Activated CD4-positive, alpha-beta T cell treated with anti-CD3 and anti-CD28 coated beads, Interleukin-2, amount 50 U/mL, for 48 hours (primary cell): ENCODE measurements at regions not wholly inside any gene's neighbourhood (a gene's known extent, or its start where the extent isn't known, plus 50 kb on each side); places are given as distances from the start of the nearest gene placed in this dataset.
A peak's percentile ranks its signal among the peaks of the same experiment; 100 is the strongest.
"Not testable (repeated sequence)": the region's sequence is repeated elsewhere in the genome, so short reads cannot be mapped to it uniquely, and the experiment has no call there.

Experiments
- DNase-seq, 2 experiments: peaks; one replicate each; pipeline ENCODE4 v3.0.0-alpha.2; 2020

GRCh38 chr21:14825514-14825974 is 239.3 kb downstream of the NRIP1 start:
- no peak for DNase-seq

GRCh38 chr21:14824126-14824525 is 240.7 kb downstream of the NRIP1 start:
- no peak for DNase-seq

DNA sequence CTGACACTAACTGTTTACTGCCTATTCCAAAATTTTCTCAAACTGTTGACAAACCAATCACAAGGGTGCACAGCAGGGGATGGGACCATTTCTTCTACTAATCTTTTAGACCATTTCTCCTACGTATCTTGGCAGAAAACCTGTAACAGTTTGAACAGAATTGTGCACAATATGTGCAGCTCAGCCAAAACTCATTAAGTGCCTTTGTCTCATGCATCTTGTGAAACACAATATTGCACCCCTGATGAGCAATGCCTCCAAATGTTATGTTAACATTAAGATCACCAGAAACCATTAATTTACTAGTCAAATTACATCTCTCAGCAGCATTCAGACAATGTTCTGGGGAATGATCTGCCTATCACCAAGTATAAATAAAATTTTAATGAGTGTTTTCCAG is 247.5 kb downstream of the NRIP1 start:
- no peak for DNase-seq

- DNase-seq: no peak
These were observed 249.8 kb downstream of the NRIP1 start for GRCh38 chr21:14814991-14815390.

- no peak for DNase-seq
These were observed 250.5 kb downstream of the NRIP1 start for GRCh38 chr21:14814282-14814681.

GRCh38 chr21:14804170-14804569 is 258.1 kb upstream of the SAMSN1 start:
- not testable (repeated sequence) for DNase-seq

DNA sequence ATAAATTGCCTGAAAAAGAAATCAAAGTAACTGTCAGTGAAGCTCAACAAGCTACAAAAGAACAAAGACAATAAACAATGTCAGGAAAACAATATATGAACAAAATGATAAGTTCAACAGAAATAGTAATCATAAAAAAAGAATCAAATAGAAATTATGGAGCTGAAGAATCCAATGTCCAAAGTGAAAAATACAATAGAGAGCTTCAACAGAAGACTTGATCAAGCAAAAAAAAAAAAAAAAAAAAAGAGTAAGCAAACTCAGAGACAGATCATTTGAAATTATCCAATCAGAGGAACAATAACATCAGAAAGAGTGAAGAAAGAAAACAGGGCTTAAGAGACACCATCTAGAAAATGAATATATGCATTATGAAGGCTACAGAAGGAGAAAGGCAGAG is 251.4 kb upstream of the SAMSN1 start:
- no peak for DNase-seq

DNA sequence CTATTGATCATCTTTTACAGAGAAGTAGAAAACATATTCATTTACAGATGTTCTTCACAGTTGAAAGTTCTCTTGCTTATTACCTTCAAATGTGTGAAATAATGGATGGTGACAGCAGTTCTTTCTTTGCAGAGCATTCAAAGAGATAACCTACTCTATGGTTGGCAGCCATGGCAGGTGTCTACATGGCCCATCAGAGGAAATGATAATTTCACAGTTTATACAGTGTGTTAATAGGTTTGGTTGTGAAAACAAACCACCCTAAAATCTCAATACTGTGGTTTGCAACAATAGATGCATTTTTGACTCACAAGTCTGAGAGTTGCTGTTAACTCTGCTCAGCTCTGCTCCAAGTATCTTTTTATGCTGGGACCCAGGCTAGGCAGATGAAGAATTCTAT is 241.2 kb upstream of the SAMSN1 start:
- DNase-seq: no peak

- no peak for DNase-seq
These were observed 239.6 kb upstream of the SAMSN1 start for GRCh38 chr21:14785679-14786078.

DNA sequence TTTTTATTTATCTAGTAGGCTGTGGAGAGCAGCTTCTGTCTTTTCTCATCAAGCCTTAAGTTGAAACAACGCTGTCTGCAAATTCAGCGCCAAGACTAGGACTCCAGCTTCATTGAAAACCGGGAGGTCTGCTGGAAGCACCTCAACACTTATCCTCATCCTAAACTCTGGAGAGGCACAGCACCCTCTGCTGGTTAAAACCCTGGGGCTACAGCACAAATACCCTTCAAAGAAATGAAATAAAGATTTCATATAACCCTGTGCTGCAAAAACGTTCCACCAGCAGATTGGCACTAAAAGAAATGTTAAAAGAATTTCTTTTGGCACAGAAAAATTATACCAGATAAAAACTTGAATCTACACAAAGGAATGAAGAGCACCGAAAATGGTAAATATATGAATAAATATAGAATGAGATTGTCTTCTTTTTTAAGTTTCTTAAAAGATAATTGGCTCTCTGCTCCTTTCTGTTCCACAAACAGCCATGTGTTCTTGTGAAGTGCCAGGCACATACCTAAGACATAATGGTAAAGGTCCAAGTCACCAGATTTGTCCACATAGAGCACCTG is 227.7 kb upstream of the SAMSN1 start:
- peak; percentile 67 to 75 for DNase-seq

DNA sequence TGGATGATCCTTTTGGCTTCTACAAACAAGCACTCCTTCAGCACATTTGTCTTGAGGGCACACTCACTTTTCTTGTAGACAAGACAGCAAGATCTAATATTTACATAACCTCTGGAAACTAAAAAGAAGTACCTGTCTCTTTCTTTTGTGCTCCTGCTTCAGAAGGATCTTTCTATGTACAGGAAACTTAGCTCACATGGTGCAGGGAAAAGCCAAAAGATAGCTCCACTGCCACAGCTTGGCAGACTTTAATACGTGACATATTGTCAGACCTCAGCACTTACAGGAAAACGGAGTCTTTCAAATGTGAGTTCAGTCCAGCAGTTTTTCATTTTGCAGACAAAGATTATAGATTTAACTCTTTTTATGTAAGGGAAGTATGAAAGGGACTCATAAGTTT is 225.5 kb upstream of the SAMSN1 start:
- DNase-seq: no peak

DNA sequence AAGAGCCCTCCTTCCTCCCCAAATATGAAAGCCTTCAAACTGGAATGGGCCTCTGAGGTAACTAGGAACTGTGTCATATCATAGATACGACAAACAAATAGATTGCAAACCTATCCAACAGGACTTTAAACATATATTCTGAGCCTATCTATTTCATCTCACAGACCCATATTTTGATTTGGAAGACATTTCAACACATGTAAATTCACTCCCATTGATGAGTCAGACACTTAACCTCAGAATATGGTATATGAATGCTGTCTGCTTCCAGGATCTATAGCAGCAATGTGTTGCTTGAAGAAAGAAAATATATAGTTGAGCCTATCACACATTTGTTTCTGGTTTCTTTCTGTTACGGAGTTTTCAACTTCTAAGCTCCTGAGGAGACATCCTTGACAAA is 221.9 kb upstream of the SAMSN1 start:
- DNase-seq: no peak

- DNase-seq: no peak
These were observed 221.2 kb upstream of the SAMSN1 start for GRCh38 chr21:14767192-14767852.

- DNase-seq: no peak
These were observed 220.1 kb upstream of the SAMSN1 start for GRCh38 chr21:14766241-14766640.

DNA sequence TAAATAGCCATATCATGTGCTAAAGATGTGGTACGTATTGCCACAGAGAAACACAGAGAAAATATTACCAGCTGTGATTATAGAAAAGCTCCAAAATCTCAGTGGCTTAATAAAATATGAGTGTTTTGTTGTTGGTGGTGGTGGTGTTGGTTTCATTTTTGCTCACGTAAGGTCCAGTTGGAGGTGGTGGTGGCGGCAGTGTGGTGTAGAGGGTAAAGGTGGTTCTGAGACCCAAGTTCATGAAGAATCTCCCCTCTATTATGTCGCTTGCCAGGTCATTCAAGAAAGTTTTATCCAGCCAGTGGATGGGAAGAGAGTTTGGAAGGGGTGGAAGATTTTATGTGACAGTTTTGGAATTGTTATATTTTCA is 217.6 kb upstream of the SAMSN1 start:
- no peak for DNase-seq

- no peak for DNase-seq
These were observed 216.9 kb upstream of the SAMSN1 start for GRCh38 chr21:14762734-14763694.

- DNase-seq: no peak
These were observed 216.2 kb upstream of the SAMSN1 start for GRCh38 chr21:14762327-14762726.

DNA sequence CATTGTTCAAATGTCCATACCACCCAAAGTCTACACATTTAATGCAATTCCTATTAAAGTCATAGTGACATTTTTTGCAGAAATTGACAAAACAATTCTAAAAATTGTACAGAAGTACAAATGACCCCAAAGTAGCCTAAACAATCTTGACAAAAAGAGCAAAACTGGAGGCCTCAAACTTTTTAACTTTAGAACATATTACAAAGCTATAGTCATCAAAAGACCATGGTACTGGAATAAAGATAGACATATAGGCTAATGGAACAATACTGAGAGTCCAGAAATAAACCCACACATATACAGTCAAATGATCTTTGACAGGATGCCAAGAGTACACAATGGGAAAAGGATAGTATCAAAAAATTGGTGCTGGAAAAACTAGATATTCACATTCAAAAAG is 213.2 kb upstream of the SAMSN1 start:
- DNase-seq: no peak

GRCh38 chr21:14758849-14759248 is 212.7 kb upstream of the SAMSN1 start:
- DNase-seq: no peak

DNA sequence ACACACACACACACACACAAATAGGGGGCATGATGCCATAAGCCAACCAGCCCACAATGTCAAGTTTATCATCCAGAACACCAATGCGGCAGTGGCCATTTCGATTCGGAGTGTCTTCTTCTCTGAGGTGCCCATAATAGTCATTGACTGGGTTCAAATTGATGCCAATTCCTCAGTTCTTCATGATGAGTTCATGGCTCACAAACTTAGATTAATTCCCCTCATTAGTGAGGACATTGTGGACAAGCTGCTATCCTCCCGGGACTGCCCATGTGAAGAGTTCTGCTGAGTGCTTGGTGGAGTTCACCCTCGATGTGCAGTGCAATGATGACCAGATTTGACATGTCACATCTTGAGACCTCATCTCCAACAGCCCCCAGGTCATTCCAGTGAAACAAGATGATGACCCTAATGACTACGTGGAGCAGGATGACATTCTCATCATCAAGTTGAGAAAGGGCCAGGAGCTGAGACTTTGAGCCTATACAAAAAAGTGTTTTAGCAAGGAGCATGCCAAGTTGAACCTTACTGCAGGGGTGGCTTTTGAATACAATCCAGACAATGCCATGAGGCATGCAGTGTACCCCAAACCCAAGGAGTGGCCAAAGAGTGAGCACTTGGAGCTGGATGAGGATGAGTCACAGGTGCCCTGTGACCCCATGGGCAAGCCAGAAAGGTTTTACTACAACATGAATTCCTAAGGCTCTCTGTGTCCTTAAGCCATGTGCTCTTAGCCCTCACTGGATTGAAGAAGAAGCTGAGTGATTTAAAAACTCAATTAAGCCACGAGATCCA is 211.6 kb upstream of the SAMSN1 start:
- DNase-seq: no peak

DNA sequence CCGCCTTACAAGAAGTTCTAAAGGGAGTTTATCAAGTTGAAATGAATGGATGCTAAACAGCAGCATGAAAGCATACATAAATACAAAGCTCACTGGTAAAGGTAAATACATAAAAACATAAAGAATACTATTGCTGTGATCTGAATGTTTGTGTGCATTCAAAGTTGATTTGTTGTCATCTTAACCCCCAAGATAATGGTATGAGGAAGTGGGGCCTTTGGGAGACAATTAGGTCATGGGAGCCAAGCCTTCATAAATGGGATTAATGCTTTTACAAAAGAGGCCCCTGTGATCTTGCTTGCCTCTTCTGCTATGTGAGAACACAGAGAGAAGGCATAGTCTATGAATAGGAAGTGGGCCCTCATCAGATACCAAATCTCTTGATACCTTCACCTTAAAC is 209.0 kb upstream of the SAMSN1 start:
- no peak for DNase-seq

DNA sequence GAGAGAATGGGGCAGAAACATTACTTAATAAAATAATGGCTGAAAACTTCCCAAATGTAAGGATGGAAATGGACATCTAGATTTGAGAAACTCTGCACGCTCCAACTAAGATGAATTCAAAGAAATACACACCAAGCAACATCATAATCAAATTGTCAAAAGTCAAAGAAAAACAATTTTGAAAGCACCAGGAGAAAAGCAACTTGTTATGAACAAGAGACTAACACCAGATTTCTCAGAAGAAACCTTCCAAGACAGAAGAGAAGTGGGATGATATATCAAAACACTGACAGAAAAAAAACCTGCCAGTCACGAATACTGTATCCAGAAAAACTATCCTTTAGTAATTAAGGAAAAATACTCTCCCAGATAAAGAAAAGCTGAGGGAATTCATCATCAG is 208.6 kb upstream of the SAMSN1 start:
- no peak for DNase-seq

DNA sequence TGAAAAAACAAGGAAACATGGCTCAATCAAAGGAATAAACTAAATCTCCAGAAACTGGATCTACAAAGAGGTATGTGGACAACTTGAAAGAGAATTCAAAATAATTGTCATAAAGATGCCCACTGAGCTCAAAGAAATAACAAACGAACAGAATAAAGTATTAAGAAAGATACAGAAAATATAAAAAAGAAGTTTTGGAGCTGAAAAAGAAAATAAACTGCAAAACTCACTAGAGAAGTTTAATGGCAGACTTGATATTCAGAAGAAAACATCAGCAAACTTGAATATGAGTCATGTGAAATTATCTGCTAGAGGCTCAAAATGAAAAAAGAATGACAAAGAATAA is 208.1 kb upstream of the SAMSN1 start:
- DNase-seq: no peak
